ENCODE measurements at regions not wholly inside any gene's neighbourhood (a gene's known extent, or its start where the extent isn't known, plus 50 kb on each side); places are given as distances from the start of the nearest gene placed in this dataset.

GRCh38 chr3:16767006-16767405 lies 117.7 kb upstream of the PLCL2 start (continued):
- no peak for TF ChIP-seq REST (IDR thresholded peaks at IDR 0.05; ENCODE audit: low read depth, low read length)

DNA sequence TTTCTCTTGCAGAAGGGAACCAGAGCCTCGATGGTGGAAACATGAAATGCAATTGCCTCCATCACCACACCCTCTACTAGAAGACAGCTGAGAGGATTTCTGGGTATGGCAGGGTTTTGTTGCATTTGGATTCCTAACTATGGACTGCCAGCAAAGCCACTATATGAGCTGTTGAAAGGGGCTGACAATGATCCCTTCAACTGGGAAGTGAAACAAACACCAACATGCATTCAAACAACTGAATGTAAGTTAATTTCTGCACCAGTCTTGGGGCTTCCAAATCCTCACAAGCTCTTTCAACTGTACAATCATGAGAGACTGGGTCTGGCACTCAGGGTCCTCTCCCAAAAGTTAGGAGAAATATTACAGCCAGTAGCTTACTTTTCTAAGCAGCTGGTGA lies 116.7 kb upstream of the PLCL2 start:
- DNase-seq (ENCODE audit: low read depth, low spot score), result no peak
- TF ChIP-seq, protein P1, sequence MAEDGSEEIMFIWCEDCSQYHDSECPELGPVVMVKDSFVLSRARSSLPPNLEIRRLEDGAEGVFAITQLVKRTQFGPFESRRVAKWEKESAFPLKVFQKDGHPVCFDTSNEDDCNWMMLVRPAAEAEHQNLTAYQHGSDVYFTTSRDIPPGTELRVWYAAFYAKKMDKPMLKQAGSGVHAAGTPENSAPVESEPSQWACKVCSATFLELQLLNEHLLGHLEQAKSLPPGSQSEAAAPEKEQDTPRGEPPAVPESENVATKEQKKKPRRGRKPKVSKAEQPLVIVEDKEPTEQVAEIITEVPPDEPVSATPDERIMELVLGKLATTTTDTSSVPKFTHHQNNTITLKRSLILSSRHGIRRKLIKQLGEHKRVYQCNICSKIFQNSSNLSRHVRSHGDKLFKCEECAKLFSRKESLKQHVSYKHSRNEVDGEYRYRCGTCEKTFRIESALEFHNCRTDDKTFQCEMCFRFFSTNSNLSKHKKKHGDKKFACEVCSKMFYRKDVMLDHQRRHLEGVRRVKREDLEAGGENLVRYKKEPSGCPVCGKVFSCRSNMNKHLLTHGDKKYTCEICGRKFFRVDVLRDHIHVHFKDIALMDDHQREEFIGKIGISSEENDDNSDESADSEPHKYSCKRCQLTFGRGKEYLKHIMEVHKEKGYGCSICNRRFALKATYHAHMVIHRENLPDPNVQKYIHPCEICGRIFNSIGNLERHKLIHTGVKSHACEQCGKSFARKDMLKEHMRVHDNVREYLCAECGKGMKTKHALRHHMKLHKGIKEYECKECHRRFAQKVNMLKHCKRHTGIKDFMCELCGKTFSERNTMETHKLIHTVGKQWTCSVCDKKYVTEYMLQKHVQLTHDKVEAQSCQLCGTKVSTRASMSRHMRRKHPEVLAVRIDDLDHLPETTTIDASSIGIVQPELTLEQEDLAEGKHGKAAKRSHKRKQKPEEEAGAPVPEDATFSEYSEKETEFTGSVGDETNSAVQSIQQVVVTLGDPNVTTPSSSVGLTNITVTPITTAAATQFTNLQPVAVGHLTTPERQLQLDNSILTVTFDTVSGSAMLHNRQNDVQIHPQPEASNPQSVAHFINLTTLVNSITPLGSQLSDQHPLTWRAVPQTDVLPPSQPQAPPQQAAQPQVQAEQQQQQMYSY (CRISPR knock-in tag; IDR thresholded peaks at IDR 0.05), result no peak
- TF ChIP-seq GABPA (IDR thresholded peaks at IDR 0.05; ENCODE audit: low read depth) (no peak), SMAD1 (IDR thresholded peaks at IDR 0.05; ENCODE audit: low read depth, partially characterized antibody) (no peak), NR2C1 (IDR thresholded peaks at IDR 0.05) (no peak), SPI1 (IDR thresholded peaks at IDR 0.05; ENCODE audit: borderline replicate concordance, insufficient read depth, low read depth, low read length) (peak; percentile 37; the same call in 1 of the 2 replicates)
- H3K4me2 ChIP-seq (ENCODE audit: control insufficient read depth, insufficient read depth), result no peak overlapping the region
- H3K27me3 ChIP-seq (replicated peaks in 1 of 2; ENCODE audit: control insufficient read depth in 2 of 2, insufficient read depth in 2 of 2, low read length in 1 of 2), result no peaks in the 10 kb centered on the region; a peak in 1 of 4 replicates
- H3K4me3 ChIP-seq, result no peak overlapping the region
- SMC1A ChIA-PET (ENCODE audit: uncharacterized antibody, unreplicated experiment), result no interaction called here
- H4K20me1 ChIP-seq (ENCODE audit: control insufficient read depth, insufficient read depth), result no peaks in the 10 kb centered on the region
- no TSS peak for BruUV-seq (replicated peaks)
- H2AFZ ChIP-seq (ENCODE audit: control insufficient read depth, low read depth, low read length), result no peak overlapping the region
- POLR2A ChIA-PET, result no interaction called here
- no peak for ATAC-seq
- in situ Hi-C loops (cut with MboI) (no loop called here), intact Hi-C loops (cut with micrococcal nuclease; ENCODE audit: unreplicated experiment) (no loop called here)
- no peak for FAIRE-seq
- RAD21 ChIA-PET (ENCODE audit: unreplicated experiment), result no interaction called here
- WGBS (ENCODE audit: insufficient coverage, insufficient replicate concordance, low lambda C conversion rate, missing lambda C conversion rate), result 0% methylated on average over 1 of the region's 1 CpG
- no peak overlapping the region for H3K9ac ChIP-seq (ENCODE audit: control insufficient read depth, insufficient read depth, low read length)
- CTCF ChIA-PET, result interaction anchor here (0.6 to 0.9 kb wide), 2 partner anchors 10 to 14 kb away, joined by 3 read pairs; no protein-coding TSS in a partner anchor
- no peak overlapping the region for H3K27ac ChIP-seq (ENCODE audit: control insufficient read depth, insufficient read depth)
- no peaks in the 10 kb centered on the region for H3K79me2 ChIP-seq (ENCODE audit: control insufficient read depth, insufficient read depth, low read length)
- no peaks in the 10 kb centered on the region for H3K4me1 ChIP-seq (ENCODE audit: control insufficient read depth, insufficient read depth, low read length)
- H3K9me3 ChIP-seq (replicated peaks; ENCODE audit: control insufficient read depth, insufficient read depth, low read length), result no peaks in the 10 kb centered on the region
- H3K36me3 ChIP-seq (ENCODE audit: control insufficient read depth in 2 of 2, insufficient read depth in 2 of 2, low read length in 1 of 2), result no peaks in the 10 kb centered on the region
